OCI-LY1 (cell line): ENCODE measurements at regions not wholly inside any gene's neighbourhood (a gene's known extent, or its start where the extent isn't known, plus 50 kb on each side); places are given as distances from the start of the nearest gene placed in this dataset.

Source experiments
- CTCF ChIP-seq: fragments of 200-600 bp; sonication (generic), shearing (Covaris generic); IDR thresholded peaks from 2 replicates; pipeline ENCODE4 v1.5.1; 2017; ENCODE audit warnings: mild to moderate bottlenecking, antibody characterized with exemption, low read length, moderate library complexity, mixed read lengths
- EZH2 ChIP-seq: fragments of 200-600 bp; sonication (generic), shearing (Covaris generic); IDR thresholded peaks from 2 replicates; pipeline ENCODE4 v1.8.0; 2017; ENCODE audit warnings: borderline replicate concordance, mixed run types, mild to moderate bottlenecking, antibody characterized with exemption, low read length, moderate library complexity, mixed read lengths

DNA sequence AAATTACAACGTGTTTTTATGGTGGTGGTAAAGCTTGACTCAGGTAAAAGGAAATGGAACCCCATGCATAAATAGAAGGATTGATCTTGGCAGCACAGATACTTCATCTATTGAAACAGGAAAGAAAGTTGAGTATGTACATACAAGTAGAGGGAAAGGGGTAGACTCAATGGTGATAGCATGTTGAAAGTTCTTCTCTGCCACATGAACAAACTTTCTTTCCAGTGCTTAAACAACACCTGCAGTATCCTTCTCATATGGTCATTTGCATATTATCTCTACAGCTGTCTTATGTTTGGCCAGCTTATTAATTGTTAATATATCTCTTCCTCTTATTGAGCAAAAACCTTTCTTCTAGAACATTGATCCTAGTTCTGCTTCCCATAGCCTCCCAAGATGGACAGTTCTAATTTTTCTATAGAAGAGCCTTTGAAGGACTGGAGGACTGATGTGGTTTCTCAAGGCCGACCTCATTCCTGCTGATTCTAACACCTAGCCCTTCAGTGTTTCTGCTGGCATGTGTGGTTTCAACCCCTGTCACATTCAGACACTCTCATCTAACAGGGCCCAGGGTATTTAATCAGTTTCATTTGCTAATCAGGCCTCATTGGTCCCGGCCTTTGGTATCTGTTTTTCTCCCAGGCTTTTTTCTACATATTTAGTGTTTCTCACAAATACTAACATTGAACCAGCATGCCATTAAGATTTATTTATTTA, 108.1 kb upstream of the SPRY1 start:
- TF ChIP-seq CTCF (no peak), EZH2 (no peak)
